ENCODE measurements at regions not wholly inside any gene's neighbourhood (a gene's known extent, or its start where the extent isn't known, plus 50 kb on each side); places are given as distances from the start of the nearest gene placed in this dataset.

DNA sequence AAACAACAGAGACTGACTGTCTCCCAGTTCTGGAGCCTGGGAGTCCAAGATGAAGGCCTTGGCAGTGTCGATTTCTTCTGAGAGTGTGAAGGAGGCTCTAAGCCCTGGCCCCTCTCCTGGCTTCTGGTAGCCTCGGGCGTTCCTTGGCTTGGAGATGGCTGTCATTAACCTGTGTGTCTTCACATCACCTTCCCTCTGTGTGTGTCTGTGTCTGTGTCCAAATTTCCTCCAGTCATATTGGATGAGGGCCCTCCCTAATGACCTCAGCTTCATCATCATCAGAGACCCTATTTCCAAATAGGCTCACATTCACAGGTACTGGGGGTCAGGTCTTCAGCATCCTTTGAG, 138.3 kb downstream of the TOMM20 start:
- TF ChIP-seq POLR2AphosphoS5 (IDR thresholded peaks at IDR 0.05; ENCODE audit: low read depth, low read length) (no peak), TCF7L2 (IDR thresholded peaks at IDR 0.05; ENCODE audit: low read depth, low read length) (no peak)
- TF ChIP-seq, protein P1, sequence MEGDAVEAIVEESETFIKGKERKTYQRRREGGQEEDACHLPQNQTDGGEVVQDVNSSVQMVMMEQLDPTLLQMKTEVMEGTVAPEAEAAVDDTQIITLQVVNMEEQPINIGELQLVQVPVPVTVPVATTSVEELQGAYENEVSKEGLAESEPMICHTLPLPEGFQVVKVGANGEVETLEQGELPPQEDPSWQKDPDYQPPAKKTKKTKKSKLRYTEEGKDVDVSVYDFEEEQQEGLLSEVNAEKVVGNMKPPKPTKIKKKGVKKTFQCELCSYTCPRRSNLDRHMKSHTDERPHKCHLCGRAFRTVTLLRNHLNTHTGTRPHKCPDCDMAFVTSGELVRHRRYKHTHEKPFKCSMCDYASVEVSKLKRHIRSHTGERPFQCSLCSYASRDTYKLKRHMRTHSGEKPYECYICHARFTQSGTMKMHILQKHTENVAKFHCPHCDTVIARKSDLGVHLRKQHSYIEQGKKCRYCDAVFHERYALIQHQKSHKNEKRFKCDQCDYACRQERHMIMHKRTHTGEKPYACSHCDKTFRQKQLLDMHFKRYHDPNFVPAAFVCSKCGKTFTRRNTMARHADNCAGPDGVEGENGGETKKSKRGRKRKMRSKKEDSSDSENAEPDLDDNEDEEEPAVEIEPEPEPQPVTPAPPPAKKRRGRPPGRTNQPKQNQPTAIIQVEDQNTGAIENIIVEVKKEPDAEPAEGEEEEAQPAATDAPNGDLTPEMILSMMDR (IDR thresholded peaks at IDR 0.05), result no peak
- TF ChIP-seq, protein P2, sequence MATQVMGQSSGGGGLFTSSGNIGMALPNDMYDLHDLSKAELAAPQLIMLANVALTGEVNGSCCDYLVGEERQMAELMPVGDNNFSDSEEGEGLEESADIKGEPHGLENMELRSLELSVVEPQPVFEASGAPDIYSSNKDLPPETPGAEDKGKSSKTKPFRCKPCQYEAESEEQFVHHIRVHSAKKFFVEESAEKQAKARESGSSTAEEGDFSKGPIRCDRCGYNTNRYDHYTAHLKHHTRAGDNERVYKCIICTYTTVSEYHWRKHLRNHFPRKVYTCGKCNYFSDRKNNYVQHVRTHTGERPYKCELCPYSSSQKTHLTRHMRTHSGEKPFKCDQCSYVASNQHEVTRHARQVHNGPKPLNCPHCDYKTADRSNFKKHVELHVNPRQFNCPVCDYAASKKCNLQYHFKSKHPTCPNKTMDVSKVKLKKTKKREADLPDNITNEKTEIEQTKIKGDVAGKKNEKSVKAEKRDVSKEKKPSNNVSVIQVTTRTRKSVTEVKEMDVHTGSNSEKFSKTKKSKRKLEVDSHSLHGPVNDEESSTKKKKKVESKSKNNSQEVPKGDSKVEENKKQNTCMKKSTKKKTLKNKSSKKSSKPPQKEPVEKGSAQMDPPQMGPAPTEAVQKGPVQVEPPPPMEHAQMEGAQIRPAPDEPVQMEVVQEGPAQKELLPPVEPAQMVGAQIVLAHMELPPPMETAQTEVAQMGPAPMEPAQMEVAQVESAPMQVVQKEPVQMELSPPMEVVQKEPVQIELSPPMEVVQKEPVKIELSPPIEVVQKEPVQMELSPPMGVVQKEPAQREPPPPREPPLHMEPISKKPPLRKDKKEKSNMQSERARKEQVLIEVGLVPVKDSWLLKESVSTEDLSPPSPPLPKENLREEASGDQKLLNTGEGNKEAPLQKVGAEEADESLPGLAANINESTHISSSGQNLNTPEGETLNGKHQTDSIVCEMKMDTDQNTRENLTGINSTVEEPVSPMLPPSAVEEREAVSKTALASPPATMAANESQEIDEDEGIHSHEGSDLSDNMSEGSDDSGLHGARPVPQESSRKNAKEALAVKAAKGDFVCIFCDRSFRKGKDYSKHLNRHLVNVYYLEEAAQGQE (IDR thresholded peaks at IDR 0.05; ENCODE audit: insufficient read depth in 1 of 2, low read depth in 2 of 2, low read length in 1 of 2), result no peak

Measured in Panc1 (cell line).